Common myeloid progenitor, CD34-positive (primary cell): ENCODE measurements at regions not wholly inside any gene's neighbourhood (a gene's known extent, or its start where the extent isn't known, plus 50 kb on each side); places are given as distances from the start of the nearest gene placed in this dataset.

Experiments
- CTCF ChIA-PET: fragments of 350-600 bp; sonication (Branson Sonifier 250); formaldehyde crosslinking; loops from one replicate; lab custom pipeline; 2021; ENCODE audit warnings: antibody characterized with exemption; lab: Charles Lee
- POLR2A ChIA-PET: fragments of 350-600 bp; sonication (Branson Sonifier 250); formaldehyde crosslinking; loops from one replicate; lab custom pipeline; 2021; ENCODE audit warnings: antibody characterized with exemption; lab: Charles Lee
- DNase-seq, 3 donors: peaks; one replicate each; pipeline versions ENCODE4 v3.0.0 to v3.0.0-alpha.2; 2013
- H3K27ac ChIP-seq, 2 experiments: 1 replicate in 1 of 2; 2 replicates in 1 of 2; pipeline ENCODE4 v1.7.0; 2013; ENCODE audit warnings: inconsistent platforms in 2 of 2, low read length in 2 of 2, mild to moderate bottlenecking in 2 of 2, low read depth in 1 of 2, moderate library complexity in 1 of 2; ENCODE audit not compliant: severe bottlenecking in 2 of 2, insufficient read depth in 1 of 2, poor library complexity in 1 of 2
- H3K27me3 ChIP-seq, 5 experiments: replicated peaks in 2 of 5; 1 replicate in 3 of 5; 2 replicates in 2 of 5; pipeline versions ENCODE4 v1.6.1 to v1.7.0; 2013; ENCODE audit warnings: low read length in 4 of 5, mild to moderate bottlenecking in 2 of 5, moderate library complexity in 2 of 5, inconsistent platforms in 1 of 5; ENCODE audit not compliant: insufficient read depth in 5 of 5, control insufficient read depth in 4 of 5
- H3K36me3 ChIP-seq, 4 experiments: 1 replicate in 2 of 4; 2 replicates in 2 of 4; pipeline versions ENCODE4 v1.6.1 to v1.7.0; 2013; ENCODE audit warnings: low read length in 3 of 4, control low read depth in 1 of 4, mild to moderate bottlenecking in 1 of 4; ENCODE audit not compliant: control insufficient read depth in 4 of 4, insufficient read depth in 4 of 4
- H3K4me1 ChIP-seq, 4 experiments: 1 replicate in 3 of 4; 2 replicates in 1 of 4; pipeline versions ENCODE4 v1.6.1 to v1.7.1; 2013; ENCODE audit warnings: low read length in 3 of 4, mild to moderate bottlenecking in 3 of 4, control low read depth in 1 of 4, inconsistent platforms in 1 of 4, moderate library complexity in 1 of 4; ENCODE audit not compliant: control insufficient read depth in 4 of 4, insufficient read depth in 4 of 4; ENCODE audit errors: control extremely low read depth in 1 of 4
- H3K4me3 ChIP-seq, 7 experiments: 1 replicate in 4 of 7; 2 replicates in 3 of 7; pipeline versions ENCODE4 v1.5.1 to v1.7.0; 2013; ENCODE audit warnings: mild to moderate bottlenecking in 7 of 7, low read length in 6 of 7, moderate library complexity in 6 of 7, inconsistent platforms in 2 of 7, low read depth in 2 of 7, control low read depth in 1 of 7; ENCODE audit not compliant: insufficient read depth in 4 of 7, control insufficient read depth in 1 of 7; ENCODE audit errors: extremely low read depth in 1 of 7
- H3K9me3 ChIP-seq, 5 experiments: 1 replicate in 4 of 5; 2 replicates in 1 of 5; pipeline versions ENCODE4 v1.6.1 to v1.7.1; 2013; ENCODE audit warnings: low read length in 4 of 5, mild to moderate bottlenecking in 2 of 5, inconsistent platforms in 1 of 5, low read depth in 1 of 5, moderate library complexity in 1 of 5; ENCODE audit not compliant: control insufficient read depth in 4 of 5, insufficient read depth in 2 of 5; ENCODE audit errors: control extremely low read depth in 1 of 5
- WGBS: methylation state at CpG from one replicate; pipeline ENCODE4 v1.1.5; 2013; ENCODE audit not compliant: insufficient coverage; 5-methylcytosine and 5-hydroxymethylcytosine counted together

GRCh38 chr11:81829976-81830375 lies 903.7 kb downstream of the FAM181B start:
- no peak overlapping the region for H3K4me3 ChIP-seq
- H3K27ac ChIP-seq: no peak overlapping the region
- ChIA-PET POLR2A (no interaction called here), CTCF (interaction anchor here (1.8 kb wide), 1 partner anchor 11 kb away, joined by 4 read pairs; no protein-coding TSS in a partner anchor)
- no peak for DNase-seq
- H3K36me3 ChIP-seq: no peaks in the 10 kb centered on the region
- no peaks in the 10 kb centered on the region for H3K4me1 ChIP-seq
- peaks cover 0 to 12% (median 0%) of the 10 kb centered on the region in 5 experiments for H3K9me3 ChIP-seq
- H3K27me3 ChIP-seq: no peaks in the 10 kb centered on the region

DNA sequence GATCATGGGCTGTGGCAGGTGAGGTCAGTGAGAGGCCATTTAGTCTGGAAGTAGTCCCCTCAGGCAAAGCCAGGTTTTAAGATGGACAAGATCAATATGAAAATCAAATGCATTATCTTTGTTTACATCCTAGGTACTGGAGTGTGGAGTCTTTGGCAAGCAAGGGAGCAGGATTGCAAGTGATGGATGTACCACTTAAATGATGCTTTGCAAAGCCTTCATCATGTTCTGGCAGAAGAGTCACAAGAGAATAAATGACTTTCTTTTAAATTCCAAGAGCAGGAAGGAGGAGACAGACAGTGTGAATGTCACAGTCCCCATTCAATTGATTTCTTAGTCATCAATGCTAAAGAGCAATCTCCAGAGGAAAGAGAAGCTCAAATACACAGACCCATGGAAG lies 908.3 kb downstream of the FAM181B start:
- H3K4me1 ChIP-seq: no peaks in the 10 kb centered on the region
- POLR2A ChIA-PET: no interaction called here

GRCh38 chr11:81819462-81819861 lies 914.2 kb downstream of the FAM181B start:
- no peak for DNase-seq
- Histone ChIP-seq H3K9me3 (no peaks in the 10 kb centered on the region), H3K4me3 (no peak overlapping the region), H3K36me3 (no peaks in the 10 kb centered on the region), H3K4me1 (no peaks in the 10 kb centered on the region), H3K27me3 (no peaks in the 10 kb centered on the region), H3K27ac (no peak overlapping the region)
- POLR2A ChIA-PET: no interaction called here
- no CpG with 5 or more reads among the region's 2 CpGs for WGBS
- CTCF ChIA-PET: interaction anchor here (0.6 to 1.3 kb wide), 2 partner anchors 11 to 152 kb away, joined by 4 read pairs; no protein-coding TSS in a partner anchor

More for the DNA sequence above, 908.3 kb downstream of the FAM181B start:
- CTCF ChIA-PET: no interaction called here
- Histone ChIP-seq H3K27me3 (no peaks in the 10 kb centered on the region), H3K27ac (no peak overlapping the region), H3K9me3 (no peaks in the 10 kb centered on the region), H3K36me3 (no peaks in the 10 kb centered on the region), H3K4me3 (no peak overlapping the region)
- DNase-seq: no peak

- POLR2A ChIA-PET: no interaction called here
- 83% methylated on average over 1 of the region's 1 CpG for WGBS
- H3K4me1 ChIP-seq: no peaks in the 10 kb centered on the region
- H3K4me3 ChIP-seq: no peak overlapping the region
- H3K27me3 ChIP-seq: no peaks in the 10 kb centered on the region
- no peak overlapping the region for H3K27ac ChIP-seq
- CTCF ChIA-PET: interaction anchor here (1.1 kb wide), 1 partner anchor 31 kb away, joined by 3 read pairs; no protein-coding TSS in a partner anchor
- peaks cover 0 to 5% (median 0%) of the 10 kb centered on the region in 5 experiments for H3K9me3 ChIP-seq
- no peaks in the 10 kb centered on the region for H3K36me3 ChIP-seq
- DNase-seq: no peak
Observed at GRCh38 chr11:81804858-81805257, 928.8 kb downstream of the FAM181B start.

DNA sequence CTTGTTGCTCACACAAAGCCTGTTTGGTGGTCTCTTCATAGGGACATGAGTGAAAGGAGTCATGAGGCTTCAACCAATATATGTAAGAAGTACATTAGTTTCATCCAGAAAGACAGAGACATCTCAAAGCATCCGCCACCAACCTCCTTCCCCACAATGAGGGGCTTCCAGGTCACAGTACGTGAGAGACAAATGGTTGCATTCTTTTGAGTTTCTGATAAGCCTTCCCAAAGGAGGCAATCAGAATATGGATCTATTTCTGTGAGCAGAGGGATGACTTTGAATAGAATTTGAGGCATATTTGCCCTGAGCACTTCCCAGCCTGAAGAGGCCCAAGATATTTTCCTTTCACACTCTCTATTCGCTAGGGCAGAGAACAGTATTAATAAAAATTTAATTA lies 931.1 kb downstream of the FAM181B start:
- Histone ChIP-seq H3K4me3 (no peak overlapping the region), H3K4me1 (no peaks in the 10 kb centered on the region), H3K36me3 (no peaks in the 10 kb centered on the region), H3K9me3 (peaks cover 0 to 5% (median 0%) of the 10 kb centered on the region in 5 experiments), H3K27me3 (peaks cover 0 to 2% (median 0%) of the 10 kb centered on the region in 5 experiments), H3K27ac (no peak overlapping the region)
- DNase-seq: no peak
- ChIA-PET CTCF (no interaction called here), POLR2A (no interaction called here)
- WGBS: no CpG with 5 or more reads among the region's 3 CpGs

DNA sequence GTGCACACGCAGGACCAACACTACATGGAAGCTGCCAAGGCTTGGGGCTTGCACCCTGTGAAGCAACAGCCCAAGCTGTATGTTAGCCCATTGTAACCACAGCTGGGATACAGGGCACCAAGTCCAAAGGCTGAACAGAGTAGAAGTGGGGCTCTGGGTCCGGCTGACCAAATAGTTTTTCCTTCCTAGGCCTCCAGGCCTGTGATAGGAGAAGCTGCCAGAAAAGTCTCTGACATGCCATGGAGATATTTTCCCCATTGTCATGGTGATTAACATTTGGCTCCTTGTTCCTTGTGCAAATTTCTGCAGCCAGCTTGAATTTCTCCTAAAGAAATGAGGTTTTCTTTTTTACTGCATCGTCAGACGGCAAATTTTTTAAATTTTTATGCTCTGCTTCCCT lies 941.2 kb downstream of the FAM181B start:
- no peaks in the 10 kb centered on the region for H3K9me3 ChIP-seq
- peaks cover 0 to 1% (median 0%) of the 10 kb centered on the region in 4 experiments for H3K4me1 ChIP-seq
- CTCF ChIA-PET: no interaction called here
- H3K27ac ChIP-seq: no peak overlapping the region
- WGBS: 100% methylated on average over 4 of the region's 4 CpGs
- no peak overlapping the region for H3K4me3 ChIP-seq
- no peak for DNase-seq
- no peaks in the 10 kb centered on the region for H3K36me3 ChIP-seq
- POLR2A ChIA-PET: interaction anchor here (0.6 kb wide), 1 partner anchor 40 kb away, joined by 3 read pairs; no protein-coding TSS in a partner anchor
- no peaks in the 10 kb centered on the region for H3K27me3 ChIP-seq

DNA sequence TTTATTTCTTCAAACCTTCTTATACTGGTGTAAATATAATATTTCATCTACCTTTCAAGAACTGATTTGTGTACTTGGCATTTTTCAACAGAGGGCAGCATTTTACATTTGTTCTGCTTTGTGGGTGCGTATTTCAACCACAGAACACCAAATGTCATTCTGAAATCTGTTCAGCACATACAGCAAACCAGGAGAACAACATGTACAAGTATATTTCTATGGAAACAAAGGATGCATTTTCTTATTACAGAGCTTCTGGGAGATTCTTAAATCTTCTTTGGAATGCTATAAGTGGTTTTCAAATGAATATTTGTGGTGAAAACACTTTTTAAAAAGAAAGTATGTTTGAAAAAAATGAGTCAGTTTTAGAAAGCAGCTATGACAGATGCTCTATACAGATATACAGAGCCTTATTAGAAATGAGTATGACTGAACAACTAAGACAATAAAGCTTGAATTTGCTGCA lies 946.0 kb downstream of the FAM181B start:
- peak; percentile 29 to 47 (median 45) for DNase-seq
- H3K27ac ChIP-seq: no peak overlapping the region
- H3K36me3 ChIP-seq: no peaks in the 10 kb centered on the region
- WGBS: no CpG with 5 or more reads among the region's 1 CpG
- peaks cover 0 to 1% (median 0%) of the 10 kb centered on the region in 4 experiments for H3K4me1 ChIP-seq
- POLR2A ChIA-PET: no interaction called here
- H3K4me3 ChIP-seq: no peak overlapping the region
- H3K27me3 ChIP-seq: peaks cover 0 to 2% (median 0%) of the 10 kb centered on the region in 5 experiments
- H3K9me3 ChIP-seq: no peaks in the 10 kb centered on the region
- CTCF ChIA-PET: interaction anchor here (1.1 to 1.4 kb wide), 5 partner anchors 9 to 443 kb away, joined by 3 to 6 read pairs (median 3); no protein-coding TSS in a partner anchor
